K562 (cell line): ENCODE measurements at regions not wholly inside any gene's neighbourhood (a gene's known extent, or its start where the extent isn't known, plus 50 kb on each side); places are given as distances from the start of the nearest gene placed in this dataset.

ENCODE experiments used
- CBX8 ChIP-seq: fragments of 200-600 bp; sonication (generic); IDR thresholded peaks from 2 replicates; pipeline ENCODE4 v1.6.1; 2012; ENCODE audit warnings: borderline replicate concordance, mixed run types, low read depth, mild to moderate bottlenecking, moderate library complexity, mixed read lengths, low read length, control low read depth, inconsistent platforms; ENCODE audit not compliant: poor library complexity, severe bottlenecking; ENCODE audit errors: extremely low read depth
- CHD2 ChIP-seq: IDR thresholded peaks from 2 replicates; pipeline ENCODE4 v1.6.1; 2011; ENCODE audit warnings: low read depth, low read length
- DMBX1 ChIP-seq: fragments of 250-450 bp; sonication (Bioruptor Pico); IDR thresholded peaks from 2 replicates; pipeline ENCODE4 v1.8.0; 2022; ENCODE audit warnings: inconsistent platforms, mild to moderate bottlenecking, moderate library complexity, borderline replicate concordance
- FOXM1 ChIP-seq, 2 experiments: fragments of 450-650 bp in 1 of 2; sonication (generic) in 1 of 2; formaldehyde crosslinking in 1 of 2; IDR thresholded peaks; 2 replicates each; pipeline versions ENCODE4 v1.6.1 to v1.9.0; 2017 to 2022; ENCODE audit warnings: low read depth in 2 of 2, mild to moderate bottlenecking in 2 of 2, missing genetic modification reagents in 1 of 2, moderate library complexity in 1 of 2
- MAFG ChIP-seq: fragments of 450-650 bp; conservative IDR thresholded peaks from 2 replicates; pipeline ENCODE4 v1.6.1; 2016; ENCODE audit warnings: missing genetic modification characterization, missing compliant biosample characterization
- POLR2AphosphoS2 ChIP-seq: IDR thresholded peaks from 2 replicates; pipeline ENCODE4 v1.6.1; 2012; ENCODE audit warnings: low read length, improper control_type of control experiment
- ZBED1 ChIP-seq: IDR thresholded peaks from 2 replicates; pipeline ENCODE4 v1.6.1; 2014
- ZBTB7A ChIP-seq: IDR thresholded peaks from 2 replicates; pipeline ENCODE4 v1.6.1; 2011; ENCODE audit warnings: low read depth, mild to moderate bottlenecking, low read length, moderate library complexity, borderline replicate concordance; ENCODE audit not compliant: control insufficient read depth
- ZBTB8A ChIP-seq: fragments of 450-650 bp; IDR thresholded peaks from 2 replicates; pipeline ENCODE4 v1.6.1; 2018; ENCODE audit warnings: mild to moderate bottlenecking, moderate library complexity; ENCODE audit not compliant: partially characterized antibody
- ZNF224 ChIP-seq: sonication (generic); formaldehyde crosslinking; IDR thresholded peaks from 2 replicates; pipeline ENCODE4 v1.8.0; 2022; ENCODE audit warnings: mild to moderate bottlenecking, missing genetic modification reagents
- ZNF398 ChIP-seq: fragments of 250-450 bp; sonication (Bioruptor Pico); IDR thresholded peaks from 2 replicates; pipeline ENCODE4 v1.8.0; 2021; ENCODE audit warnings: moderate library complexity, mild to moderate bottlenecking, inconsistent platforms
- TF ChIP-seq, protein P1 (sequence below): sonication (generic); formaldehyde crosslinking; IDR thresholded peaks from 2 replicates; pipeline ENCODE4 v1.8.1; 2023; ENCODE audit warnings: mild to moderate bottlenecking, missing genetic modification reagents

GRCh38 chr9:108755979-108756378, 99.8 kb downstream of the ACTL7B start:
- TF ChIP-seq MAFG (no peak), ZNF398 (CRISPR knock-in tag) (no peak), ZBTB7A (no peak), ZBTB8A (no peak), ZNF224 (CRISPR knock-in tag) (no peak), CBX8 (no peak), CHD2 (no peak), FOXM1 (IDR thresholded peaks at IDR 0.05; ENCODE audit: low read depth) (no peak), FOXM1 (CRISPR knock-in tag; IDR thresholded peaks at IDR 0.05; ENCODE audit: low read depth) (no peak), DMBX1 (CRISPR knock-in tag) (no peak), ZBED1 (no peak), POLR2AphosphoS2 (no peak)
- TF ChIP-seq, protein P1, sequence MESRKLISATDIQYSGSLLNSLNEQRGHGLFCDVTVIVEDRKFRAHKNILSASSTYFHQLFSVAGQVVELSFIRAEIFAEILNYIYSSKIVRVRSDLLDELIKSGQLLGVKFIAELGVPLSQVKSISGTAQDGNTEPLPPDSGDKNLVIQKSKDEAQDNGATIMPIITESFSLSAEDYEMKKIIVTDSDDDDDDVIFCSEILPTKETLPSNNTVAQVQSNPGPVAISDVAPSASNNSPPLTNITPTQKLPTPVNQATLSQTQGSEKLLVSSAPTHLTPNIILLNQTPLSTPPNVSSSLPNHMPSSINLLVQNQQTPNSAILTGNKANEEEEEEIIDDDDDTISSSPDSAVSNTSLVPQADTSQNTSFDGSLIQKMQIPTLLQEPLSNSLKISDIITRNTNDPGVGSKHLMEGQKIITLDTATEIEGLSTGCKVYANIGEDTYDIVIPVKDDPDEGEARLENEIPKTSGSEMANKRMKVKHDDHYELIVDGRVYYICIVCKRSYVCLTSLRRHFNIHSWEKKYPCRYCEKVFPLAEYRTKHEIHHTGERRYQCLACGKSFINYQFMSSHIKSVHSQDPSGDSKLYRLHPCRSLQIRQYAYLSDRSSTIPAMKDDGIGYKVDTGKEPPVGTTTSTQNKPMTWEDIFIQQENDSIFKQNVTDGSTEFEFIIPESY (CRISPR knock-in tag) = no peak
